ENCODE measurements at regions not wholly inside any gene's neighbourhood (a gene's known extent, or its start where the extent isn't known, plus 50 kb on each side); places are given as distances from the start of the nearest gene placed in this dataset.

DNA sequence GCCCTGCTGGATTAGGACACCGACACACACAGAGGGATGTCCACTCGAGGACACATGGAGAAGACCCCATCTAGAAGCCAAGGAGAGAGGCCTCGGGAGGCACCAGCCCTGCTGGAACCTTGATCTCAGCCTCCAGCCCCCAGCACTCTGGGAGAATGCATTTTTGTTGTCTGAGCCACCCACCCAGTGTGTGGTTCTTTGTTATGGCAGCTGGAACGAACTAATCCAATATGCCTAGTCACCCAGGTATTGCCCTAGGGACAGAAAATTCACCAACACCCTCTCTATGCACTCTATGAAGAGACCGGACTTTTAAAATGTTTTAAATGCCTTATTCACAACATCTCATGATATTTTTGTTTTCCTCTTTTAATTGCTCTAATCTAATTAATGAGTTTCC lies 117.4 kb downstream of the CRYAA start:
- no peak for TF ChIP-seq POLR2A (IDR thresholded peaks at IDR 0.05; ENCODE audit: low read length)
- no peak for TF ChIP-seq EP300 (IDR thresholded peaks at IDR 0.05)
- TF ChIP-seq, protein P1, sequence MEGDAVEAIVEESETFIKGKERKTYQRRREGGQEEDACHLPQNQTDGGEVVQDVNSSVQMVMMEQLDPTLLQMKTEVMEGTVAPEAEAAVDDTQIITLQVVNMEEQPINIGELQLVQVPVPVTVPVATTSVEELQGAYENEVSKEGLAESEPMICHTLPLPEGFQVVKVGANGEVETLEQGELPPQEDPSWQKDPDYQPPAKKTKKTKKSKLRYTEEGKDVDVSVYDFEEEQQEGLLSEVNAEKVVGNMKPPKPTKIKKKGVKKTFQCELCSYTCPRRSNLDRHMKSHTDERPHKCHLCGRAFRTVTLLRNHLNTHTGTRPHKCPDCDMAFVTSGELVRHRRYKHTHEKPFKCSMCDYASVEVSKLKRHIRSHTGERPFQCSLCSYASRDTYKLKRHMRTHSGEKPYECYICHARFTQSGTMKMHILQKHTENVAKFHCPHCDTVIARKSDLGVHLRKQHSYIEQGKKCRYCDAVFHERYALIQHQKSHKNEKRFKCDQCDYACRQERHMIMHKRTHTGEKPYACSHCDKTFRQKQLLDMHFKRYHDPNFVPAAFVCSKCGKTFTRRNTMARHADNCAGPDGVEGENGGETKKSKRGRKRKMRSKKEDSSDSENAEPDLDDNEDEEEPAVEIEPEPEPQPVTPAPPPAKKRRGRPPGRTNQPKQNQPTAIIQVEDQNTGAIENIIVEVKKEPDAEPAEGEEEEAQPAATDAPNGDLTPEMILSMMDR (IDR thresholded peaks at IDR 0.05): no peak
- no peak for TF ChIP-seq BHLHE40 (IDR thresholded peaks at IDR 0.05; ENCODE audit: low read depth, low read length)
- no peak for TF ChIP-seq RNF2 (IDR thresholded peaks at IDR 0.05; ENCODE audit: borderline replicate concordance, low read depth)
- TF ChIP-seq MAFK (IDR thresholded peaks at IDR 0.05; ENCODE audit: partially characterized antibody): no peak
- no peak for TF ChIP-seq RCOR1 (IDR thresholded peaks at IDR 0.05; ENCODE audit: low read depth, low read length)
- TF ChIP-seq MAZ (IDR thresholded peaks at IDR 0.05; ENCODE audit: borderline replicate concordance, low read depth, low read length): no peak
- TF ChIP-seq CBX2 (IDR thresholded peaks at IDR 0.05; ENCODE audit: borderline replicate concordance, low read depth): no peak
- TF ChIP-seq RFX5 (IDR thresholded peaks at IDR 0.05): no peak
- no peak for TF ChIP-seq CHD2 (IDR thresholded peaks at IDR 0.05; ENCODE audit: low read length, partially characterized antibody)
